ENCODE measurements at regions not wholly inside any gene's neighbourhood (a gene's known extent, or its start where the extent isn't known, plus 50 kb on each side); places are given as distances from the start of the nearest gene placed in this dataset.

- DNase-seq (ENCODE audit: low spot score), result no peak
These were observed 178.4 kb downstream of the MRPL14 start for GRCh38 chr6:43948527-43949485.

DNA sequence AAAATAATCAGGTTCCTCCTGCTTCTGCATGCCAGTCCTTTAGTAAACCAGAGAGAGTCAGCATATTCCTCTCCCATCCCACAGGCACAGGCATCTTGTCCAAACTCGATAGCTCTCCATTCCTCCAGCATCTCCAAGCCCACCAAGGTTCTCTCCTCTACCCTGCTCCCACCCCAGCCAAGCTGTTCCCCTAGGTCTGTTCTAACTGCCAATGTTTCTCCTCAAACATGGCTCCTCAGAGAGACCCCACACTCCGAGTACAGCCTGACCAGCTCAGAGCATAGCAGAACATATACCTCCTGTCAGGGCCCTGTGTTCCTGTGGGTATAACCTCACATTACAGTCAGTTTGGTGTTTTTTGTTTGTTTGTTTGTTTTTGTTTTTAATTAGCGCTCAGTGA lies 177.8 kb downstream of the VEGFA start:
- DNase-seq (ENCODE audit: low spot score), result no peak

- DNase-seq (ENCODE audit: low spot score), result no peak
These were observed 176.8 kb downstream of the VEGFA start for GRCh38 chr6:43946641-43947363.

DNA sequence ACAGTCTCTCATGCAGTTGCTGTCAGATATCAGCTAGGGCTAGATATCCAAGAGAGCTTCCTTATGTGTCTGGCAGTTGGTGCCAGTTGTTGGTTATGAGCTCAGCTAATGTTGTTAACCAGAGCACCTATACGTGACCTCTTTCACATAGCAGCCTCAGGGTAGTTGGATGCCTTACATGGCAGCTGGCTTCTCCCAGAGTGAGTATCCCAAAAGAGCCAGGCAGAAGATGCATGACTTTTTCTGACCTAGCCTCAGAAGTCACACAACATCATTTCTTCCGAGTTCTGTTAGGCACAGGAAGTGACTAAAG lies 175.7 kb downstream of the VEGFA start:
- DNase-seq (ENCODE audit: low spot score), result no peak

DNA sequence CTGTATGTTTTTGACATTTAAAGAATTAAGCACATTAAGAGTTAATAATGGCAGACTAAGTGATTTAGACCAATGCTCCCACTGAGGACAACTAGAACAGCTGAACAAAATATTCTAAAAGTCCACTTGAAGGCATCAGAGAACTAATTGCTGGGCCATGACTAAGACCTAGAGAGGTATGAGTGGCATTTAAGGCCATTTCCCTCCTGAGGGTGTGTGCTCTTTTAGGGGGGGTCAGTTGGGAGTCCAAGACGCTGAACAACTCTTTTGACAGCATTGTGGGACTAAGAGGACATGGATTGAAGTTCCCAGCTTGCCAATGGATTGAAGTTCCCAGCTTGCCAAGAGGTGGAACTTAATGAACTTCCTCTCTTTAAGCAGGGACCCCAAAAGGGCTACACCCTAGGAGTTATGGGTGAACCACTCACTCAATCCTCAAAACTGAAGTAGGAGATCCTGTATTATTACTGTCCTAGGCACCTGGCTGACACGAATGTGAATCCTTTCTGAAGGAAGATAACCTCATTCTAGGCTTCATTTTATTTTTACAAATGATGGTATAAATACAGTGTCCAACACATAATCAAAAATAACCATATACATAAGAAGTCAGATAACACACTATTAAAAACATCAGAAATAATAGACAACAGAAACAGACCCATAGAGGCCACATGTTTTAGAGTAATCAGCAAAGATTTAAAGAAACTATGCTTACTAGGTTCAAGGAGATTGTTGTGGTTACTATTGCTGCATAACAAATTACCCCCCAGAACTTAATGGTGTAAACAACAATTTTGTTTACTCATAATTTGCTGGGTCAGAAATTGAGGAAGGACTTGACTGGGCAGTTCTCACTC lies 175.1 kb downstream of the VEGFA start:
- peak; percentile 38 for DNase-seq (ENCODE audit: low spot score)

GRCh38 chr6:43943781-43944250 lies 173.8 kb downstream of the VEGFA start:
- DNase-seq (ENCODE audit: low spot score), result no peak

DNA sequence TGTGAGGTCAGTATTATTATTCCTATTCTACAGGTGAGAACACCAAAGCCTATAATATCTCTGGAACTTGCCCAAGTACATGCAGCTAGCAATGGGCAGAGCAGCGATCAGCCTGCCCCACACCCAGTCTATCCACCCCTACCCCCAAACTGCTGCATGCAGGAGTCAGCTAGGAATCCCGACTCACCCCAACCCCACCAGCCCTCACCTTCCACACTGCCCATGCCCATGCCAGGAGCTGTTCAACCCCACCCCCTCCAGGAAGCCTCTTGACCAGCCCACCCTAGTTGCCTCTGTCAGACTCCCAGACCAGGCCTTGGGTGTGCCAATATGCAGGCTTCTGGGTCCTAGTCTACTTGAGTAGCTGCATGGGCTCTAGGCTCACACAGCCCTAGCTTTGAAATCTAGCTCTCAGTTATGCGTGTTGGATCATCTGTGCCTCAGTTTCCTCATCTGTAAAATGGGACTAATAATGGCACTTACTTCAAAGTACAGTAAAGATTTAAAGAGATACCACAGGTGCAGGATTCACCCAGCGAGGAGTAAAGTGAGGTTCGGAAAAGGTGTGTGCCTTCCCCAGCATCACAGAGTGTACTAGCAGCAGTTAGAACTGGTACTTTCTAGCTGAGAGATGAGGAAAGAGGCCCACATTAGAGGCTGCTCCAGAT lies 173.2 kb downstream of the VEGFA start:
- no peak for DNase-seq (ENCODE audit: low spot score)

DNA sequence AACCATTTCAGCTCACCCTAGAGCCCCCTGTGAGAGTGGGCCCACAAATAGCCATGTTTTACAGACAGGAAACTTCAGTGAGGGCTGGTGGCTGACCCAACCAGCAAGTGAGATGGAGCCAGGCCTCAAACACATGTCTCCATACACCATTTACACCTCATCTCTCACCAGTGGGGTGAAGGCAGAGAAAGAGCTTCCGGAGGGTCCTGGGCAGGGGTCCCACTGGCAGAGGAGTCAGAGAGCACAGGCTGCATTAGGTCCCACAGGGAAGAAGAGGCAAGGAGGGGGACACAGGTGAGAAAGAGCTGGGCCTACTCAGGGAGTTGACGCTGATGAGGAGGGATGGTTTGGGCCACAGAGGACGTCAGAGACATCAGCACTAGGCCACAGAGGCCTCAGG lies 172.6 kb downstream of the VEGFA start:
- DNase-seq (ENCODE audit: low spot score), result no peak

- DNase-seq (ENCODE audit: low spot score), result no peak
These were observed 172.0 kb downstream of the VEGFA start for GRCh38 chr6:43942011-43942442.

GRCh38 chr6:43941174-43941573 lies 171.2 kb downstream of the VEGFA start:
- DNase-seq (ENCODE audit: low spot score), result no peak

GRCh38 chr6:43940393-43941087 lies 170.5 kb downstream of the VEGFA start:
- DNase-seq (ENCODE audit: low spot score), result no peak

DNA sequence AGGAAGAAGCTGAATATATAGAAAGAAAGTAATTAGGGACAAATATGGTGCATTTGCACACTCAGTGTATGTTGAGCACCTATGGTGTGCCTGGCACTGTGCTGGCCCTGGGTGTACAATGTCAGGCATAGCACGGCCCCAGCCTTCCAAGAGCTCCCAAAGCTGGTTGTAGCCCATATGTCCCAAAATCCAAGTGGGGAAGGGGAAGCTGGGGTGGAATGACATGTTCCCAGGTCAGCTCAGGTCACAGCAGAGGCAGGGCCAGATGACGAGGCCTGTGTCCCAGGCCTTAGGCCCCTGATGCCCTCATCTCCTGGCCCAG lies 170.0 kb downstream of the VEGFA start:
- no peak for DNase-seq (ENCODE audit: low spot score)

- no peak for DNase-seq (ENCODE audit: low spot score)
These were observed 169.5 kb downstream of the VEGFA start for GRCh38 chr6:43939281-43940070.

- no peak for DNase-seq (ENCODE audit: low spot score)
These were observed 168.4 kb downstream of the VEGFA start for GRCh38 chr6:43938178-43939105.

DNA sequence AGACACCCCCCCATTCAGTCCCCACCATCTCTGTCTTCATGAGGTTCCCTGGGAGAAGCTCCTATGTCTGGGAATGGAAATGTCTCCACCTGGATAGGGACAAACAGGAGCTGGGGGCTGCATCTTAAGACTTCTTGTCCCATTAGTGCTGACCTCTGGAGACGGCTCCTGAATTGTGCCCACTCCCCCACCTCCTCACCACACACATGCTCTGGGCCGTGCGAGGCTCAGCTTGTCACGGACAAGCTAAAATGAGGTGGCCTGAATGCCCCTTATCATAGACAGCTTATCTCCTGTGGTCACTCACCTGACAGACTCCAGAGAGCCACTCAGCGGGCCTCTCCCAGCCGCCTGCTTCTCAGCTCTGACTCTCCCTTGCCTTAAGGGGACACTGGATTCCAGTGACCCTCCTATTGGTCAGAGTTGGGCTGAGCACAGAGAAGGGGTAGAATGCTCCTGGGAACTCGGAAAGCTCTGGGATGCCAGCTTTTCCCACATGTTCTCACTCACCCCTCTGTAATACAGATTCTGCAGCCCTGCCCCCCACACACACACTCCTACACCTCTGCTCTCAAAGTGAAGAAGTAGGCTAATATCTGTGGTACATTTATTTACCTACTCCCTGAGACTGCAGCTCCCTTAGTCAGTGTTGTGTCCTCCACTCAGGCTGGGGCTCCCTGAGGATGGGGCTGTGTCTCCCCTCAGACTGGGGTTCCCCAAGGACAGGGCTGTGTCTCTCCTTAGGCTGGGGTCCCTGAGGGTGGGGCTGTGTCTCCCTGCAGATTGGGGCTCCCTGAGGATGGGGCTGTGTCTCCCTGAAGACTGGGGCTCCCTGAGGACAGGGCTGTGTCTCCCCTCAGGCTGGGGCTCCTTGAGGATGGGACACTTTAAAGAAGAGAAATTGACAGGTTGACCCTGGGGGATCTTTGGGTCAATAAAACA lies 167.5 kb downstream of the VEGFA start:
- no peak for DNase-seq (ENCODE audit: low spot score)

- DNase-seq (ENCODE audit: low spot score), result no peak
These were observed 166.5 kb downstream of the VEGFA start for GRCh38 chr6:43936476-43936875.

- no peak for DNase-seq (ENCODE audit: low spot score)
These were observed 166.0 kb downstream of the VEGFA start for GRCh38 chr6:43935921-43936439.

Data from AG20443 (cell line).